SK-N-SH (cell line): ENCODE measurements at regions not wholly inside any gene's neighbourhood (a gene's known extent, or its start where the extent isn't known, plus 50 kb on each side); places are given as distances from the start of the nearest gene placed in this dataset.
"Not testable (repeated sequence)": the region's sequence is repeated elsewhere in the genome, so short reads cannot be mapped to it uniquely, and the experiment has no call there.

Source experiments
- CTCF ChIA-PET: fragments of 300-600, 350-600 bp; formaldehyde crosslinking; extraction: SDS; loops from one replicate; lab custom pipeline; 2021; lab: Yijun Ruan, JAX
- POLR2A ChIA-PET: fragments of 350-600 bp; sonication (Branson Sonifier 250); formaldehyde crosslinking; extraction: SDS; loops from one replicate; lab custom pipeline; 2020; ENCODE audit warnings: antibody characterized with exemption, inconsistent platforms; lab: Yijun Ruan, JAX
- DNase-seq: peaks from one replicate; pipeline ENCODE4 v3.0.0; 2012
- H2AFZ ChIP-seq: fragments of 200-600 bp; sonication (generic); 2 replicates; pipeline ENCODE4 v1.8.1; 2016; ENCODE audit warnings: antibody characterized with exemption, mild to moderate bottlenecking, low read depth
- H3F3A ChIP-seq: fragments of 200-600 bp; sonication (generic); replicated peaks from 2 replicates; pipeline ENCODE3; 2016; ENCODE audit warnings: antibody characterized with exemption, mild to moderate bottlenecking; ENCODE audit not compliant: insufficient read depth
- H3K27ac ChIP-seq, 2 experiments: fragments of 200-500 bp in 1 of 2; fragments of 200-600 bp in 1 of 2; sonication (Bioruptor generic) in 1 of 2; sonication (generic), shearing (Covaris generic) in 1 of 2; 2 replicates each; pipeline versions ENCODE4 v1.5.1 to v1.6.1; 2014 to 2016; ENCODE audit warnings: low read depth in 2 of 2, inconsistent platforms in 1 of 2, low read length in 1 of 2, mild to moderate bottlenecking in 1 of 2, mixed read lengths in 1 of 2
- H3K27me3 ChIP-seq: fragments of 200-600 bp; sonication (generic), shearing (Covaris generic); 2 replicates; pipeline ENCODE4 v1.6.1; 2016; ENCODE audit warnings: mixed run types; ENCODE audit not compliant: insufficient read depth
- H3K36me3 ChIP-seq, 2 experiments: fragments of 200-500 bp in 1 of 2; fragments of 200-600 bp in 1 of 2; sonication (Bioruptor generic) in 1 of 2; sonication (generic) in 1 of 2; replicated peaks in 1 of 2; 2 replicates each; pipeline versions ENCODE3 to v1.5.1; 2014 to 2016; ENCODE audit warnings: low read length in 1 of 2, mild to moderate bottlenecking in 1 of 2; ENCODE audit not compliant: insufficient read depth in 2 of 2, control insufficient read depth in 1 of 2
- H3K4me1 ChIP-seq, 2 experiments: fragments of 200-500 bp in 1 of 2; fragments of 200-600 bp in 1 of 2; sonication (Bioruptor generic) in 1 of 2; sonication (generic), shearing (Covaris generic) in 1 of 2; 2 replicates each; pipeline versions ENCODE4 v1.5.1 to v1.6.1; 2014 to 2016; ENCODE audit warnings: low read depth in 1 of 2, low read length in 1 of 2, mixed run types in 1 of 2; ENCODE audit not compliant: insufficient read depth in 2 of 2, control insufficient read depth in 1 of 2
- H3K4me2 ChIP-seq: fragments of 200-600 bp; sonication (generic), shearing (Covaris generic); 2 replicates; pipeline ENCODE4 v1.6.1; 2017; ENCODE audit warnings: mixed run types
- H3K4me3 ChIP-seq, 2 experiments: fragments of 200-500 bp in 1 of 2; fragments of 200-600 bp in 1 of 2; sonication (Bioruptor generic) in 1 of 2; sonication (generic), shearing (Covaris generic) in 1 of 2; 2 replicates each; pipeline versions ENCODE4 v1.5.1 to v1.8.1; 2014 to 2016; ENCODE audit warnings: low read depth in 2 of 2, inconsistent platforms in 1 of 2, low read length in 1 of 2, mild to moderate bottlenecking in 1 of 2, mixed read lengths in 1 of 2, moderate library complexity in 1 of 2
- H3K79me2 ChIP-seq: fragments of 200-600 bp; sonication (generic); 2 replicates; pipeline ENCODE4 v1.8.1; 2017; ENCODE audit warnings: mild to moderate bottlenecking; ENCODE audit not compliant: insufficient read depth
- H3K9ac ChIP-seq: fragments of 200-600 bp; sonication (generic); 2 replicates; pipeline ENCODE4 v1.6.1; 2017; ENCODE audit warnings: mixed run types
- H3K9me2 ChIP-seq: fragments of 200-600 bp; sonication (generic); 2 replicates; pipeline ENCODE4 v1.6.1; 2017; ENCODE audit warnings: mixed run types
- H3K9me3 ChIP-seq: fragments of 200-600 bp; sonication (generic); 2 replicates; pipeline ENCODE4 v1.6.1; 2017; ENCODE audit warnings: mixed run types, mild to moderate bottlenecking, moderate library complexity
- H4K20me1 ChIP-seq: fragments of 200-600 bp; sonication (generic); 2 replicates; pipeline ENCODE4 v1.6.1; 2017; ENCODE audit warnings: mild to moderate bottlenecking, mixed run types; ENCODE audit not compliant: insufficient read depth
- CHD2 ChIP-seq: fragments of 150-350 bp; IDR thresholded peaks from 2 replicates; pipeline ENCODE4 v1.6.1; 2018; ENCODE audit warnings: low read length; ENCODE audit not compliant: partially characterized antibody
- ELF1 ChIP-seq: IDR thresholded peaks from 2 replicates; pipeline ENCODE4 v1.4.0; 2012
- EP300 ChIP-seq, 2 experiments: IDR thresholded peaks; 2 replicates each; pipeline versions ENCODE4 v1.4.0 to v1.6.1; 2012; ENCODE audit warnings: borderline replicate concordance in 1 of 2, low read depth in 1 of 2, low read length in 1 of 2
- FOSL2 ChIP-seq: IDR thresholded peaks from 2 replicates; pipeline ENCODE4 v1.4.0; 2012; ENCODE audit warnings: low read depth, mild to moderate bottlenecking, moderate library complexity, borderline replicate concordance
- FOXM1 ChIP-seq: IDR thresholded peaks from 2 replicates; pipeline ENCODE4 v1.4.0; 2012; ENCODE audit warnings: low read depth, mild to moderate bottlenecking
- GABPA ChIP-seq: IDR thresholded peaks from 2 replicates; pipeline ENCODE4 v1.4.0; 2012; ENCODE audit warnings: low read depth, mild to moderate bottlenecking
- JUND ChIP-seq: IDR thresholded peaks from 2 replicates; pipeline ENCODE4 v1.4.0; 2012
- MXI1 ChIP-seq: IDR thresholded peaks from 2 replicates; pipeline ENCODE4 v1.6.1; 2012; ENCODE audit warnings: mild to moderate bottlenecking, low read depth, low read length, improper control_type of control experiment
- NFIC ChIP-seq: IDR thresholded peaks from 2 replicates; pipeline ENCODE4 v1.4.0; 2012; ENCODE audit warnings: borderline replicate concordance
- POLR2AphosphoS5 ChIP-seq: IDR thresholded peaks from 2 replicates; pipeline ENCODE4 v1.6.1; 2012; ENCODE audit warnings: low read depth, low read length
- RAD21 ChIP-seq: IDR thresholded peaks from 2 replicates; pipeline ENCODE4 v1.6.1; 2012; ENCODE audit warnings: mild to moderate bottlenecking, low read length
- RFX5 ChIP-seq: IDR thresholded peaks from 2 replicates; pipeline ENCODE4 v1.6.1; 2012; ENCODE audit warnings: mild to moderate bottlenecking, improper control_type of control experiment, low read length
- SIN3A ChIP-seq: IDR thresholded peaks from 2 replicates; pipeline ENCODE4 v1.6.1; 2012; ENCODE audit warnings: low read depth, mild to moderate bottlenecking, low read length, moderate library complexity, borderline replicate concordance
- SMC3 ChIP-seq: IDR thresholded peaks from 2 replicates; pipeline ENCODE4 v1.6.1; 2012; ENCODE audit warnings: low read depth, low read length, improper control_type of control experiment
- YY1 ChIP-seq: IDR thresholded peaks from 2 replicates; pipeline ENCODE4 v1.4.0; 2012; ENCODE audit warnings: low read depth, mild to moderate bottlenecking
- WGBS: methylation state at CpG from one replicate; pipeline ENCODE4 v1.1.6; 2017; ENCODE audit warnings: low lambda C conversion rate; 5-methylcytosine and 5-hydroxymethylcytosine counted together
- TF ChIP-seq, protein P1 (sequence below): fragments of 150-350 bp; IDR thresholded peaks from 2 replicates; pipeline ENCODE4 v1.6.1; 2017; ENCODE audit warnings: antibody characterized with exemption, low read length, low read depth, borderline replicate concordance
- TF ChIP-seq, protein P2 (sequence below): fragments of 150-350 bp; IDR thresholded peaks from 2 replicates; pipeline ENCODE4 v1.6.1; 2016; ENCODE audit warnings: mild to moderate bottlenecking, low read depth, low read length
- TF ChIP-seq, protein P3 (sequence below): IDR thresholded peaks from 2 replicates; pipeline ENCODE4 v1.6.1; 2012; ENCODE audit warnings: mild to moderate bottlenecking, low read depth, low read length, moderate library complexity
- TF ChIP-seq, protein P4 (sequence below): IDR thresholded peaks from 2 replicates; pipeline ENCODE4 v1.4.0; 2012; ENCODE audit warnings: low read depth

DNA sequence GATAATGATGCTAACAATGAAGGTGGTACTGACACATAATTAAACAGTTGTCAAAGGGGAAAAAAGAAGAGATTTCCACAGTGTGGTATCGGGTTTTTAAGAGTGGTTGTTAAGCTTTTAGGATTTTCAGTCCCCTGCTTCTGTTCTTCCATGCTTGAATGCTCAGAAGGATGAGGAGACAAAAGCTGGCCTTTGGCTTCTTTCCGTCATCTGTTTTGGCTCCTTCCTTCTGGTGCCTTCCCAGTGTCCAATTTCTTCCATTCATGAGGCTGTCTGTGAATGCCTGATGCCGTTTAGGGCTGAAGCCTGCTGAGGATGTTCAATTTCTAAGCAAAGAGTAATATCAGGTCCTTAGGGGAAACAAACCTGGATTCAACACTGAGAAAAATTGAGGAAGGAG is 179.6 kb upstream of the GLRA1 start:
- H3K9ac ChIP-seq, result no peak overlapping the region
- H3K4me2 ChIP-seq, result no peak overlapping the region
- H3K4me3 ChIP-seq, result no peak overlapping the region
- 3% methylated on average over 3 of the region's 3 CpGs for WGBS
- no peaks in the 10 kb centered on the region for H3K36me3 ChIP-seq
- H3K9me2 ChIP-seq, result no peaks in the 10 kb centered on the region
- CTCF ChIA-PET, result no interaction called here
- DNase-seq, result no peak
- no peaks in the 10 kb centered on the region for H3K79me2 ChIP-seq
- H3K27ac ChIP-seq, result no peak overlapping the region
- H3K9me3 ChIP-seq, result no peaks in the 10 kb centered on the region
- TF ChIP-seq, protein P1, sequence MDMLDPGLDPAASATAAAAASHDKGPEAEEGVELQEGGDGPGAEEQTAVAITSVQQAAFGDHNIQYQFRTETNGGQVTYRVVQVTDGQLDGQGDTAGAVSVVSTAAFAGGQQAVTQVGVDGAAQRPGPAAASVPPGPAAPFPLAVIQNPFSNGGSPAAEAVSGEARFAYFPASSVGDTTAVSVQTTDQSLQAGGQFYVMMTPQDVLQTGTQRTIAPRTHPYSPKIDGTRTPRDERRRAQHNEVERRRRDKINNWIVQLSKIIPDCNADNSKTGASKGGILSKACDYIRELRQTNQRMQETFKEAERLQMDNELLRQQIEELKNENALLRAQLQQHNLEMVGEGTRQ, result no peak
- TF ChIP-seq POLR2AphosphoS5, result no peak
- TF ChIP-seq SMC3, result no peak
- no peak for TF ChIP-seq NFIC
- no peaks in the 10 kb centered on the region for H3K27me3 ChIP-seq
- no peaks in the 10 kb centered on the region for H3F3A ChIP-seq
- H2AFZ ChIP-seq, result no peak overlapping the region
- POLR2A ChIA-PET, result no interaction called here
- H3K4me1 ChIP-seq, result no peaks in the 10 kb centered on the region
- no peaks in the 10 kb centered on the region for H4K20me1 ChIP-seq

DNA sequence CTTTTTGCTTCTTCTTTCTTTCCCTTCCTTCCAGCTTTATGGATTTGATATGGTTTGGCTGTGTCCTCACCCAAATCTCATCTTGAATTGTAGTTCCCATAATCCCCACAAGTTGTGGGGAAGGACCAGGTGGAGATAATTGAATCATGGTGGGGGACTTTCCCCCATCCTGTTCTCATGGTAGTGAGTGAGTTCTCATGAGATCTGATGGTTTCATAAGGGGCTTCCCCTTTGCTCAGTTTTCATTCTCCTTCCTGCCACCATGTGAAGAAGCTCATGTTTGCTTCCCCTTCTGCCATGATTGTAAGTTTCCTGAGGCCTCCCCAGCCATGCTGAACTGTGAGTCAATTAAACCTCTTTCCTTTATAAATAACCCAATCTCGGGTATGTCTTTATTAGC is 178.3 kb upstream of the GLRA1 start:
- POLR2A ChIA-PET, H3F3A ChIP-seq, DNase-seq, CTCF ChIA-PET, H3K9ac ChIP-seq, H3K4me3 ChIP-seq, H3K27me3 ChIP-seq, H3K9me2 ChIP-seq, H3K79me2 ChIP-seq, H3K36me3 ChIP-seq, H3K9me3 ChIP-seq, H3K4me2 ChIP-seq, H3K4me1 ChIP-seq, H3K27ac ChIP-seq, H4K20me1 ChIP-seq, H2AFZ ChIP-seq: not testable (repeated sequence)
- 0% methylated on average over 1 of the region's 1 CpG for WGBS

DNA sequence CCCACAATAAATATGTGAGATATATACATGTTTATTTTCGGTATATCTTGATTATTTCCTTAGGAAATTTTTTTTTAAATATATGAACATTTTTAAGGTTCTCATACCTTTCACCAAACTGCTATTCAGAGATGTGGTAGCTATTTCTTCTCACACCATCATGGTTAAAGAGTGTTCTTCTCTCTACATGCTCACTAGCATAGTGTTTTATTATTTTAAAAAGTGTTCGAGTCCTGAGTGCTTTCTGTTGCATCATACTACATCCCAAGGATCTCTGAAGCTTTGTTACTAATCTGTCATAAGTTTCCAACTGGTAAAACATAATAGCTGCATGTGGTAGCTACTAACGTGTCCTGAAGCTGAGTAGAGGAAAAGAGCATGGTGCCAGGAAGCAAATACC is 177.4 kb upstream of the GLRA1 start:
- Histone ChIP-seq H3K9ac (no peak overlapping the region), H4K20me1 (no peaks in the 10 kb centered on the region), H3K36me3 (no peaks in the 10 kb centered on the region), H3F3A (no peaks in the 10 kb centered on the region), H3K4me3 (no peak overlapping the region), H3K27me3 (no peaks in the 10 kb centered on the region), H3K9me2 (no peaks in the 10 kb centered on the region), H3K4me2 (no peak overlapping the region), H3K4me1 (no peaks in the 10 kb centered on the region), H3K79me2 (no peaks in the 10 kb centered on the region), H3K9me3 (no peaks in the 10 kb centered on the region), H2AFZ (no peak overlapping the region), H3K27ac (no peak overlapping the region)
- 1% methylated on average over 3 of the region's 3 CpGs for WGBS
- DNase-seq, result no peak
- CTCF ChIA-PET, result interaction anchor here (1.0 kb wide), 1 partner anchor 277 kb away, joined by 3 read pairs; no protein-coding TSS in a partner anchor
- POLR2A ChIA-PET, result no interaction called here
- TF ChIP-seq RFX5 (no peak), POLR2AphosphoS5 (no peak), SIN3A (no peak), GABPA (no peak), JUND (no peak), CHD2 (no peak), NFIC (no peak), ELF1 (no peak), YY1 (no peak), EP300 (IDR thresholded peaks at IDR 0.05; ENCODE audit: borderline replicate concordance in 1 of 2, low read depth in 1 of 2, low read length in 1 of 2) (no peak), FOXM1 (no peak), FOSL2 (no peak), RAD21 (no peak), MXI1 (no peak)
- TF ChIP-seq, protein P2, sequence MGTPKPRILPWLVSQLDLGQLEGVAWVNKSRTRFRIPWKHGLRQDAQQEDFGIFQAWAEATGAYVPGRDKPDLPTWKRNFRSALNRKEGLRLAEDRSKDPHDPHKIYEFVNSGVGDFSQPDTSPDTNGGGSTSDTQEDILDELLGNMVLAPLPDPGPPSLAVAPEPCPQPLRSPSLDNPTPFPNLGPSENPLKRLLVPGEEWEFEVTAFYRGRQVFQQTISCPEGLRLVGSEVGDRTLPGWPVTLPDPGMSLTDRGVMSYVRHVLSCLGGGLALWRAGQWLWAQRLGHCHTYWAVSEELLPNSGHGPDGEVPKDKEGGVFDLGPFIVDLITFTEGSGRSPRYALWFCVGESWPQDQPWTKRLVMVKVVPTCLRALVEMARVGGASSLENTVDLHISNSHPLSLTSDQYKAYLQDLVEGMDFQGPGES, result no peak
- TF ChIP-seq, protein P3, sequence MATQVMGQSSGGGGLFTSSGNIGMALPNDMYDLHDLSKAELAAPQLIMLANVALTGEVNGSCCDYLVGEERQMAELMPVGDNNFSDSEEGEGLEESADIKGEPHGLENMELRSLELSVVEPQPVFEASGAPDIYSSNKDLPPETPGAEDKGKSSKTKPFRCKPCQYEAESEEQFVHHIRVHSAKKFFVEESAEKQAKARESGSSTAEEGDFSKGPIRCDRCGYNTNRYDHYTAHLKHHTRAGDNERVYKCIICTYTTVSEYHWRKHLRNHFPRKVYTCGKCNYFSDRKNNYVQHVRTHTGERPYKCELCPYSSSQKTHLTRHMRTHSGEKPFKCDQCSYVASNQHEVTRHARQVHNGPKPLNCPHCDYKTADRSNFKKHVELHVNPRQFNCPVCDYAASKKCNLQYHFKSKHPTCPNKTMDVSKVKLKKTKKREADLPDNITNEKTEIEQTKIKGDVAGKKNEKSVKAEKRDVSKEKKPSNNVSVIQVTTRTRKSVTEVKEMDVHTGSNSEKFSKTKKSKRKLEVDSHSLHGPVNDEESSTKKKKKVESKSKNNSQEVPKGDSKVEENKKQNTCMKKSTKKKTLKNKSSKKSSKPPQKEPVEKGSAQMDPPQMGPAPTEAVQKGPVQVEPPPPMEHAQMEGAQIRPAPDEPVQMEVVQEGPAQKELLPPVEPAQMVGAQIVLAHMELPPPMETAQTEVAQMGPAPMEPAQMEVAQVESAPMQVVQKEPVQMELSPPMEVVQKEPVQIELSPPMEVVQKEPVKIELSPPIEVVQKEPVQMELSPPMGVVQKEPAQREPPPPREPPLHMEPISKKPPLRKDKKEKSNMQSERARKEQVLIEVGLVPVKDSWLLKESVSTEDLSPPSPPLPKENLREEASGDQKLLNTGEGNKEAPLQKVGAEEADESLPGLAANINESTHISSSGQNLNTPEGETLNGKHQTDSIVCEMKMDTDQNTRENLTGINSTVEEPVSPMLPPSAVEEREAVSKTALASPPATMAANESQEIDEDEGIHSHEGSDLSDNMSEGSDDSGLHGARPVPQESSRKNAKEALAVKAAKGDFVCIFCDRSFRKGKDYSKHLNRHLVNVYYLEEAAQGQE, result no peak
- TF ChIP-seq, protein P4, sequence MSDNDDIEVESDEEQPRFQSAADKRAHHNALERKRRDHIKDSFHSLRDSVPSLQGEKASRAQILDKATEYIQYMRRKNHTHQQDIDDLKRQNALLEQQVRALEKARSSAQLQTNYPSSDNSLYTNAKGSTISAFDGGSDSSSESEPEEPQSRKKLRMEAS, result no peak
